ENCODE measurements at regions not wholly inside any gene's neighbourhood (a gene's known extent, or its start where the extent isn't known, plus 50 kb on each side); places are given as distances from the start of the nearest gene placed in this dataset.

- ChIA-PET CTCF (ENCODE audit: partially characterized antibody) (interaction anchor here (1.0 to 1.2 kb wide), 3 partner anchors 32 to 377 kb away, joined by 3 to 4 read pairs (median 3); no protein-coding TSS in a partner anchor), POLR2A (ENCODE audit: partially characterized antibody) (interaction anchor here (1.7 kb wide), 1 partner anchor 11 kb away, joined by 3 read pairs; no protein-coding TSS in a partner anchor)
- H3K4me3 ChIP-seq (ENCODE audit: extremely low read depth in 1 of 4, insufficient read depth in 2 of 4, low read depth in 3 of 4, low read length in 4 of 4) = no peak overlapping the region
- H3K18ac ChIP-seq (ENCODE audit: extremely low read depth, low read length) = no peak overlapping the region
- H2AK5ac ChIP-seq (ENCODE audit: low read depth, low read length) = no peak overlapping the region
- no peak for FAIRE-seq
- H3K56ac ChIP-seq (replicated peaks; ENCODE audit: insufficient read length, low read depth, low read length) = no peak overlapping the region
- no peak overlapping the region for H3K27ac ChIP-seq (ENCODE audit: low read depth, low read length)
- no peaks in the 10 kb centered on the region for H3K36me3 ChIP-seq (ENCODE audit: control insufficient read depth in 2 of 4, insufficient read depth in 4 of 4, low read length in 3 of 4)
- WGBS, 2 experiments (ENCODE audit: extremely low coverage in 1 of 2, insufficient coverage in 1 of 2, insufficient read length in 1 of 2, insufficient replicate concordance in 2 of 2, low coverage in 1 of 2, low lambda C conversion rate in 2 of 2, missing lambda C conversion rate in 1 of 2) = 82% methylated on average over 5 of the region's 5 CpGs; no CpG with 5 or more reads in 1 of the 2 experiments
- no peak overlapping the region for H4K8ac ChIP-seq (ENCODE audit: extremely low read depth, insufficient read depth, low read length)
- H2BK5ac ChIP-seq (ENCODE audit: low read depth, low read length) = peak overlapping the region; percentile 19; the same call in 1 of the 2 replicates
- H3K23ac ChIP-seq (ENCODE audit: insufficient read length) = no peak overlapping the region
- H3K23me2 ChIP-seq (ENCODE audit: low read depth, low read length) = no peaks in the 10 kb centered on the region
- H2BK20ac ChIP-seq (ENCODE audit: low read length) = no peak overlapping the region
- H2BK12ac ChIP-seq (ENCODE audit: low read depth, low read length) = 0 out of 2 replicates have a peak overlapping the region, but pooled peaks have one; percentile 52
- H3K27me3 ChIP-seq (replicated peaks in 1 of 4; ENCODE audit: control insufficient read depth in 3 of 4, extremely low read depth in 1 of 4, insufficient read depth in 3 of 4, low read length in 3 of 4) = no peaks in the 10 kb centered on the region
- no peak overlapping the region for H3K4me2 ChIP-seq (ENCODE audit: insufficient read depth in 1 of 2, low read depth in 2 of 2, low read length in 2 of 2)
- no peaks in the 10 kb centered on the region for H3K79me1 ChIP-seq (ENCODE audit: low read depth, low read length)
- no peak for DNase-seq (ENCODE audit: low read depth in 1 of 2, low spot score in 2 of 2)
- no peak overlapping the region for H2BK120ac ChIP-seq (replicated peaks; ENCODE audit: low read depth, low read length)
- H2BK15ac ChIP-seq (ENCODE audit: low read length) = peak overlapping the region; percentile 40; the same call in 1 of the 2 replicates
- no peaks in the 10 kb centered on the region for H3K79me2 ChIP-seq (ENCODE audit: control insufficient read depth in 1 of 2, insufficient read depth in 2 of 2, low read length in 2 of 2)
- no peak overlapping the region for H4K5ac ChIP-seq (ENCODE audit: insufficient read length, low read depth, low read length)
- H3K4me1 ChIP-seq (replicated peaks in 1 of 4; ENCODE audit: control insufficient read depth in 3 of 4, insufficient read depth in 4 of 4, low read length in 3 of 4) = no peaks in the 10 kb centered on the region; a peak in 2 of 7 replicates
- no peaks in the 10 kb centered on the region for H3K9me3 ChIP-seq (ENCODE audit: insufficient read depth in 2 of 2, low read depth in 1 of 2, low read length in 1 of 2)
- H2AFZ ChIP-seq (ENCODE audit: low read length) = no peak overlapping the region
- H4K20me1 ChIP-seq (replicated peaks in 1 of 2; ENCODE audit: control insufficient read depth in 1 of 2, insufficient read depth in 2 of 2, low read length in 2 of 2) = no peaks in the 10 kb centered on the region
- H3K4ac ChIP-seq (replicated peaks; ENCODE audit: insufficient read length, low read depth, low read length) = no peak overlapping the region
- peak; percentile 35 to 55 for TF ChIP-seq RAD21 (IDR thresholded peaks at IDR 0.05 in 1 of 2, conservative IDR thresholded peaks at IDR 0.05 in 1 of 2; ENCODE audit: low read depth in 2 of 2, low read length in 2 of 2)
- TF ChIP-seq, protein P1, sequence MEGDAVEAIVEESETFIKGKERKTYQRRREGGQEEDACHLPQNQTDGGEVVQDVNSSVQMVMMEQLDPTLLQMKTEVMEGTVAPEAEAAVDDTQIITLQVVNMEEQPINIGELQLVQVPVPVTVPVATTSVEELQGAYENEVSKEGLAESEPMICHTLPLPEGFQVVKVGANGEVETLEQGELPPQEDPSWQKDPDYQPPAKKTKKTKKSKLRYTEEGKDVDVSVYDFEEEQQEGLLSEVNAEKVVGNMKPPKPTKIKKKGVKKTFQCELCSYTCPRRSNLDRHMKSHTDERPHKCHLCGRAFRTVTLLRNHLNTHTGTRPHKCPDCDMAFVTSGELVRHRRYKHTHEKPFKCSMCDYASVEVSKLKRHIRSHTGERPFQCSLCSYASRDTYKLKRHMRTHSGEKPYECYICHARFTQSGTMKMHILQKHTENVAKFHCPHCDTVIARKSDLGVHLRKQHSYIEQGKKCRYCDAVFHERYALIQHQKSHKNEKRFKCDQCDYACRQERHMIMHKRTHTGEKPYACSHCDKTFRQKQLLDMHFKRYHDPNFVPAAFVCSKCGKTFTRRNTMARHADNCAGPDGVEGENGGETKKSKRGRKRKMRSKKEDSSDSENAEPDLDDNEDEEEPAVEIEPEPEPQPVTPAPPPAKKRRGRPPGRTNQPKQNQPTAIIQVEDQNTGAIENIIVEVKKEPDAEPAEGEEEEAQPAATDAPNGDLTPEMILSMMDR (IDR thresholded peaks at IDR 0.05; ENCODE audit: control extremely low read depth in 1 of 3, insufficient read depth in 1 of 3, low read depth in 1 of 3, low read length in 3 of 3) = peak; percentile 22 to 30 (median 27); a peak in 3 of 4 replicates
- no peak for TF ChIP-seq BRCA1 (IDR thresholded peaks at IDR 0.05; ENCODE audit: low read depth, low read length)
- H3K14ac ChIP-seq (ENCODE audit: insufficient read length) = no peak overlapping the region
- no peak overlapping the region for H3K9ac ChIP-seq (replicated peaks in 1 of 4; ENCODE audit: extremely low read depth in 1 of 4, low read depth in 3 of 4, low read length in 3 of 4)
- no peak overlapping the region for H4K91ac ChIP-seq (replicated peaks; ENCODE audit: insufficient read length, low read length)
Observed at GRCh38 chr17:6177941-6178694, 107.9 kb downstream of the WSCD1 start.

All from H1 (cell line).